HepG2 (cell line): ENCODE measurements at regions not wholly inside any gene's neighbourhood (a gene's known extent, or its start where the extent isn't known, plus 50 kb on each side); places are given as distances from the start of the nearest gene placed in this dataset.

Experiments
- ATAC-seq: fragments of 200-7000 bp; cut with Tn5 transposase; 3 replicates; pipeline ENCODE4 v1.9.1; 2020; ENCODE audit warnings: mild to moderate bottlenecking, moderate library complexity
- BruUV-seq: library from RNA; stranded (reverse); fragments of 400-500 nt; replicated peaks from 2 replicates; lab custom pipeline; 2021; lab: Mats Ljungman, UMichigan
- CTCF ChIA-PET: fragments of 300-600 bp; formaldehyde crosslinking; extraction: SDS; loops from one replicate; lab custom pipeline; 2021; ENCODE audit warnings: low total read pairs, inconsistent platforms, low intra/inter-chr PET ratio; lab: Yijun Ruan, JAX
- POLR2A ChIA-PET: fragments of 350-600 bp; sonication (Branson Sonifier 250); formaldehyde crosslinking; loops from one replicate; lab custom pipeline; 2020; ENCODE audit warnings: antibody characterized with exemption, inconsistent platforms; lab: Yijun Ruan, JAX
- DNase-seq: peaks from one replicate; pipeline ENCODE4 v3.0.0-alpha.2; 2015; ENCODE audit warnings: low spot score
- FAIRE-seq: peaks from 3 replicates; lab custom pipeline; 2011; peaks lifted over from hg19 to GRCh38; lab: Jason Lieb, UNC
- H2AFZ ChIP-seq: one replicate; pipeline ENCODE4 v1.6.1; 2011; ENCODE audit warnings: low read length, inconsistent platforms
- H3K27ac ChIP-seq: fragments of 300-600 bp; 3 replicates; pipeline ENCODE4 v1.8.0; 2011; ENCODE audit warnings: mixed run types, mild to moderate bottlenecking, mixed read lengths, low read length, inconsistent platforms; ENCODE audit not compliant: insufficient read depth; ENCODE audit errors: extremely low read length
- H3K27me3 ChIP-seq, 2 experiments: fragments of 200-600 bp in 1 of 2; 2 replicates in 1 of 2; 3 replicates in 1 of 2; pipeline versions ENCODE4 v1.6.0 to v1.8.0; 2011; ENCODE audit warnings: low read length in 2 of 2, mild to moderate bottlenecking in 2 of 2, moderate library complexity in 2 of 2, inconsistent platforms in 1 of 2; ENCODE audit not compliant: insufficient read depth in 2 of 2, control insufficient read depth in 1 of 2
- H3K36me3 ChIP-seq, 2 experiments: fragments of 200-600 bp in 1 of 2; replicated peaks in 1 of 2; 2 replicates in 1 of 2; 3 replicates in 1 of 2; pipeline versions ENCODE4 v1.5.1 to v1.8.0; 2011; ENCODE audit warnings: low read length in 2 of 2, inconsistent platforms in 1 of 2; ENCODE audit not compliant: insufficient read depth in 2 of 2, control insufficient read depth in 1 of 2
- H3K4me1 ChIP-seq: 2 replicates; pipeline ENCODE4 v1.5.1; 2012; ENCODE audit warnings: low read length, inconsistent platforms; ENCODE audit not compliant: insufficient read depth
- H3K4me2 ChIP-seq: 2 replicates; pipeline ENCODE4 v1.6.0; 2011; ENCODE audit warnings: low read depth, low read length, inconsistent platforms
- H3K4me3 ChIP-seq, 3 experiments: fragments of 200-600 bp in 1 of 3; sonication (generic), shearing (Covaris generic) in 1 of 3; replicated peaks in 1 of 3; 2 replicates each; pipeline ENCODE4 v1.5.1; 2011 to 2016; ENCODE audit warnings: low read length in 3 of 3, inconsistent platforms in 2 of 3, low read depth in 2 of 3, mild to moderate bottlenecking in 2 of 3, control low read depth in 1 of 3, mixed read lengths in 1 of 3; ENCODE audit not compliant: insufficient read depth in 1 of 3
- H3K79me2 ChIP-seq: one replicate; pipeline ENCODE4 v1.6.1; 2011; ENCODE audit warnings: low read length, inconsistent platforms; ENCODE audit not compliant: insufficient read depth
- H3K9ac ChIP-seq: 2 replicates; pipeline ENCODE4 v1.6.0; 2011; ENCODE audit warnings: mild to moderate bottlenecking, low read depth, low read length, inconsistent platforms; ENCODE audit not compliant: insufficient read depth
- H3K9me3 ChIP-seq: 2 replicates; pipeline ENCODE4 v1.5.1; 2012; ENCODE audit warnings: mild to moderate bottlenecking, low read length
- H4K20me1 ChIP-seq: 2 replicates; pipeline ENCODE4 v1.6.0; 2011; ENCODE audit warnings: inconsistent platforms, mild to moderate bottlenecking, low read length, moderate library complexity; ENCODE audit not compliant: insufficient read depth
- BATF2 ChIP-seq: sonication (generic); formaldehyde crosslinking; IDR thresholded peaks from 2 replicates; pipeline ENCODE4 v1.8.0; 2022; ENCODE audit warnings: mild to moderate bottlenecking, missing genetic modification reagents, moderate library complexity
- GATA4 ChIP-seq: sonication (generic); IDR thresholded peaks from 2 replicates; pipeline ENCODE4 v1.6.1; 2016; ENCODE audit warnings: antibody characterized with exemption, low read depth, borderline replicate concordance
- THAP11 ChIP-seq: IDR thresholded peaks from 2 replicates; pipeline ENCODE4 v1.6.1; 2016; ENCODE audit warnings: missing biosample characterization, missing genetic modification reagents
- ZNF20 ChIP-seq: sonication (generic); formaldehyde crosslinking; IDR thresholded peaks from 2 replicates; pipeline ENCODE4 v1.4.0; 2020; ENCODE audit warnings: mild to moderate bottlenecking, moderate library complexity, missing genetic modification reagents
- ZNF761 ChIP-seq: sonication (generic); formaldehyde crosslinking; conservative IDR thresholded peaks from 2 replicates; pipeline ENCODE4 v1.4.0; 2020; ENCODE audit warnings: mild to moderate bottlenecking, missing genetic modification reagents
- ZXDC ChIP-seq: sonication (generic); formaldehyde crosslinking; IDR thresholded peaks from 2 replicates; pipeline ENCODE4 v1.5.0; 2020; ENCODE audit warnings: mild to moderate bottlenecking, missing genetic modification reagents
- WGBS: methylation state at CpG from one replicate; pipeline ENCODE4 v1.1.6; 2017; ENCODE audit warnings: low lambda C conversion rate; 5-methylcytosine and 5-hydroxymethylcytosine counted together
- in situ Hi-C: cut with HindIII; loops from 2 replicates; pipeline ENCODE4 v1.10.0; 2017; ENCODE audit warnings: low pct_unique_long_range_greater_than_20kb; ENCODE audit not compliant: extremely low pct_ligation_motif_present
- intact Hi-C: fragments of 100-400 bp; cut with micrococcal nuclease; formaldehyde crosslinking; loops from one replicate; pipeline ENCODE4 v1.10.0; 2022; ENCODE audit not compliant: unreplicated experiment
- TF ChIP-seq, protein P1 (sequence below): sonication (generic); formaldehyde crosslinking; IDR thresholded peaks from 2 replicates; pipeline ENCODE4 v1.4.0; 2020; ENCODE audit warnings: missing genetic modification reagents
- TF ChIP-seq, protein P2 (sequence below): sonication (generic); formaldehyde crosslinking; IDR thresholded peaks from 2 replicates; pipeline ENCODE4 v1.4.0; 2020; ENCODE audit warnings: mild to moderate bottlenecking, missing genetic modification reagents
- TF ChIP-seq, protein P3 (sequence below): fragments of 450-650 bp; IDR thresholded peaks from 2 replicates; pipeline ENCODE4 v1.6.1; 2017
- TF ChIP-seq, protein P4 (sequence below): sonication (generic); formaldehyde crosslinking; IDR thresholded peaks from 2 replicates; pipeline ENCODE4 v1.4.0; 2020; ENCODE audit warnings: missing genetic modification reagents, borderline replicate concordance

DNA sequence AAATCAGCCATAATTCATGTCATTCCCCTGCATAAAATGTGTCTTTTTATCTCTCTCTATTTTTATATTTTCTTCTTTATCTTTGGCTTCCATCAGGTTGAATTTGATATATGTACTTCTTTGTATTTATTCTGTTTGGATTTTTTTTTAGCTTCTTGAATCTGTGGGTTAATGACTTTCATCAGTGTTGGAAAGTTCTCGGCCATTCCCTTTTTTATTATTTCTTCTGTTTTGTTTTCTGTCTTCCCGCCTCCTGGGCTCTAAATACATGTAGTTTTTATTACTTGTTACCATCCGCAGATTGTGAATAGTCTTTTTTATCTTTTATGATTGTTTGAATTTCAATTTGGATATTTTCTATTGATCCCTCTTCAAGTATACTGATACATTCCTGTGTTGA, 637.5 kb downstream of the NPHP4 start:
- H3K9ac ChIP-seq = no peak overlapping the region
- TF ChIP-seq THAP11 (CRISPR knock-in tag) (no peak), BATF2 (CRISPR knock-in tag) (no peak)
- TF ChIP-seq, protein P1, sequence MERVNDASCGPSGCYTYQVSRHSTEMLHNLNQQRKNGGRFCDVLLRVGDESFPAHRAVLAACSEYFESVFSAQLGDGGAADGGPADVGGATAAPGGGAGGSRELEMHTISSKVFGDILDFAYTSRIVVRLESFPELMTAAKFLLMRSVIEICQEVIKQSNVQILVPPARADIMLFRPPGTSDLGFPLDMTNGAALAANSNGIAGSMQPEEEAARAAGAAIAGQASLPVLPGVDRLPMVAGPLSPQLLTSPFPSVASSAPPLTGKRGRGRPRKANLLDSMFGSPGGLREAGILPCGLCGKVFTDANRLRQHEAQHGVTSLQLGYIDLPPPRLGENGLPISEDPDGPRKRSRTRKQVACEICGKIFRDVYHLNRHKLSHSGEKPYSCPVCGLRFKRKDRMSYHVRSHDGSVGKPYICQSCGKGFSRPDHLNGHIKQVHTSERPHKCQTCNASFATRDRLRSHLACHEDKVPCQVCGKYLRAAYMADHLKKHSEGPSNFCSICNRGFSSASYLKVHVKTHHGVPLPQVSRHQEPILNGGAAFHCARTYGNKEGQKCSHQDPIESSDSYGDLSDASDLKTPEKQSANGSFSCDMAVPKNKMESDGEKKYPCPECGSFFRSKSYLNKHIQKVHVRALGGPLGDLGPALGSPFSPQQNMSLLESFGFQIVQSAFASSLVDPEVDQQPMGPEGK = no peak
- in situ Hi-C loops = no loop called here
- H3K4me1 ChIP-seq = no peaks in the 10 kb centered on the region
- ChIA-PET CTCF (no interaction called here), POLR2A (no interaction called here)
- FAIRE-seq (no peak), ATAC-seq (no peak), DNase-seq (no peak)
- peaks cover 63% of the 10 kb centered on the region for H3K9me3 ChIP-seq
- H3K4me3 ChIP-seq = no peak overlapping the region
- 12% methylated on average over 3 of the region's 3 CpGs for WGBS
- H3K36me3 ChIP-seq = no peaks in the 10 kb centered on the region
- no peaks in the 10 kb centered on the region for H3K79me2 ChIP-seq
- no peak overlapping the region for H3K27ac ChIP-seq
- no TSS peak for BruUV-seq
- H2AFZ ChIP-seq = no peak overlapping the region
- no peaks in the 10 kb centered on the region for H3K27me3 ChIP-seq
- H3K4me2 ChIP-seq = no peak overlapping the region
- H4K20me1 ChIP-seq = no peaks in the 10 kb centered on the region
- intact Hi-C loops = no loop called here

DNA sequence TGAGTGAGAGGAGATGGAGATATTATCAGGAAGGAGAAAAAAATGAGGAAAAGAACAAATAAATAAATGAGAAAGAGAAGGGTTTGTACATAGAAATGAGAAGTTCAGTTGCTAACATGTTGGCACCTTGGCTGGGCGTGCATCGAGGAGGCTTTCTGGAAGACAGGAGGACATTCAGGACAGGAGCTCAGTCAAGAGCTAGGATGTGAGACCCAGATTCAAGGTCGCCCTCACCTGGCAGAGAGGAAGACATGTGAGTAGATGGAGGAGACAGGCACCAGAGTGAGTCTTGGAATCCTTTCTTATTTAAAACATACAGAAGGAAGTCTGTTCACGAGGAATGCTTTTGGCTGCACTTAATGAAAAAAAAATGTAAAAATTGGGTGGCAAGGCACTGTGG, 640.9 kb downstream of the NPHP4 start:
- H3K9me3 ChIP-seq = peaks cover 55% of the 10 kb centered on the region
- H2AFZ ChIP-seq = no peak overlapping the region
- H4K20me1 ChIP-seq = no peaks in the 10 kb centered on the region
- CTCF ChIA-PET = no interaction called here
- ATAC-seq (no peak), FAIRE-seq (no peak), DNase-seq (no peak)
- H3K27me3 ChIP-seq = no peaks in the 10 kb centered on the region
- no peak overlapping the region for H3K27ac ChIP-seq
- H3K4me2 ChIP-seq = no peak overlapping the region
- POLR2A ChIA-PET = no interaction called here
- H3K9ac ChIP-seq = no peak overlapping the region
- intact Hi-C loops (no loop called here), in situ Hi-C loops (no loop called here)
- peaks cover 3% of the 10 kb centered on the region; the same call in 1 of the 2 replicates for H3K4me1 ChIP-seq
- H3K79me2 ChIP-seq = no peaks in the 10 kb centered on the region
- H3K36me3 ChIP-seq = no peaks in the 10 kb centered on the region
- 17% methylated on average over 4 of the region's 4 CpGs for WGBS
- no peak overlapping the region for H3K4me3 ChIP-seq
- BruUV-seq = no TSS peak
- TF ChIP-seq, protein P2, sequence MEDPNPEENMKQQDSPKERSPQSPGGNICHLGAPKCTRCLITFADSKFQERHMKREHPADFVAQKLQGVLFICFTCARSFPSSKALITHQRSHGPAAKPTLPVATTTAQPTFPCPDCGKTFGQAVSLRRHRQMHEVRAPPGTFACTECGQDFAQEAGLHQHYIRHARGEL (CRISPR knock-in tag) = no peak
- no peak for TF ChIP-seq ZXDC (CRISPR knock-in tag)
- no peak for TF ChIP-seq ZNF20 (CRISPR knock-in tag)
- TF ChIP-seq, protein P3, sequence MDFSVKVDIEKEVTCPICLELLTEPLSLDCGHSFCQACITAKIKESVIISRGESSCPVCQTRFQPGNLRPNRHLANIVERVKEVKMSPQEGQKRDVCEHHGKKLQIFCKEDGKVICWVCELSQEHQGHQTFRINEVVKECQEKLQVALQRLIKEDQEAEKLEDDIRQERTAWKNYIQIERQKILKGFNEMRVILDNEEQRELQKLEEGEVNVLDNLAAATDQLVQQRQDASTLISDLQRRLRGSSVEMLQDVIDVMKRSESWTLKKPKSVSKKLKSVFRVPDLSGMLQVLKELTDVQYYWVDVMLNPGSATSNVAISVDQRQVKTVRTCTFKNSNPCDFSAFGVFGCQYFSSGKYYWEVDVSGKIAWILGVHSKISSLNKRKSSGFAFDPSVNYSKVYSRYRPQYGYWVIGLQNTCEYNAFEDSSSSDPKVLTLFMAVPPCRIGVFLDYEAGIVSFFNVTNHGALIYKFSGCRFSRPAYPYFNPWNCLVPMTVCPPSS = no peak
- TF ChIP-seq, protein P4, sequence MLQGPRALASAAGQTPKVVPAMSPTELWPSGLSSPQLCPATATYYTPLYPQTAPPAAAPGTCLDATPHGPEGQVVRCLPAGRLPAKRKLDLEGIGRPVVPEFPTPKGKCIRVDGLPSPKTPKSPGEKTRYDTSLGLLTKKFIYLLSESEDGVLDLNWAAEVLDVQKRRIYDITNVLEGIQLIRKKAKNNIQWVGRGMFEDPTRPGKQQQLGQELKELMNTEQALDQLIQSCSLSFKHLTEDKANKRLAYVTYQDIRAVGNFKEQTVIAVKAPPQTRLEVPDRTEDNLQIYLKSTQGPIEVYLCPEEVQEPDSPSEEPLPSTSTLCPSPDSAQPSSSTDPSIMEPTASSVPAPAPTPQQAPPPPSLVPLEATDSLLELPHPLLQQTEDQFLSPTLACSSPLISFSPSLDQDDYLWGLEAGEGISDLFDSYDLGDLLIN (CRISPR knock-in tag) = no peak
- no peak for TF ChIP-seq ZNF761 (CRISPR knock-in tag)
- no peak for TF ChIP-seq GATA4
